SK-N-SH (cell line): ENCODE measurements at regions not wholly inside any gene's neighbourhood (a gene's known extent, or its start where the extent isn't known, plus 50 kb on each side); places are given as distances from the start of the nearest gene placed in this dataset.
"Not testable (repeated sequence)": the region's sequence is repeated elsewhere in the genome, so short reads cannot be mapped to it uniquely, and the experiment has no call there.

Experiments used
- CTCF ChIA-PET: fragments of 300-600, 350-600 bp; formaldehyde crosslinking; extraction: SDS; loops from one replicate; lab custom pipeline; 2021; lab: Yijun Ruan, JAX
- POLR2A ChIA-PET: fragments of 350-600 bp; sonication (Branson Sonifier 250); formaldehyde crosslinking; extraction: SDS; loops from one replicate; lab custom pipeline; 2020; ENCODE audit warnings: antibody characterized with exemption, inconsistent platforms; lab: Yijun Ruan, JAX
- DNase-seq: peaks from one replicate; pipeline ENCODE4 v3.0.0; 2012
- H2AFZ ChIP-seq: fragments of 200-600 bp; sonication (generic); 2 replicates; pipeline ENCODE4 v1.8.1; 2016; ENCODE audit warnings: antibody characterized with exemption, mild to moderate bottlenecking, low read depth
- H3F3A ChIP-seq: fragments of 200-600 bp; sonication (generic); replicated peaks from 2 replicates; pipeline ENCODE3; 2016; ENCODE audit warnings: antibody characterized with exemption, mild to moderate bottlenecking; ENCODE audit not compliant: insufficient read depth
- H3K27ac ChIP-seq, 2 experiments: fragments of 200-500 bp in 1 of 2; fragments of 200-600 bp in 1 of 2; sonication (Bioruptor generic) in 1 of 2; sonication (generic), shearing (Covaris generic) in 1 of 2; 2 replicates each; pipeline versions ENCODE4 v1.5.1 to v1.6.1; 2014 to 2016; ENCODE audit warnings: low read depth in 2 of 2, inconsistent platforms in 1 of 2, low read length in 1 of 2, mild to moderate bottlenecking in 1 of 2, mixed read lengths in 1 of 2
- H3K27me3 ChIP-seq: fragments of 200-600 bp; sonication (generic), shearing (Covaris generic); 2 replicates; pipeline ENCODE4 v1.6.1; 2016; ENCODE audit warnings: mixed run types; ENCODE audit not compliant: insufficient read depth
- H3K36me3 ChIP-seq, 2 experiments: fragments of 200-500 bp in 1 of 2; fragments of 200-600 bp in 1 of 2; sonication (Bioruptor generic) in 1 of 2; sonication (generic) in 1 of 2; replicated peaks in 1 of 2; 2 replicates each; pipeline versions ENCODE3 to v1.5.1; 2014 to 2016; ENCODE audit warnings: low read length in 1 of 2, mild to moderate bottlenecking in 1 of 2; ENCODE audit not compliant: insufficient read depth in 2 of 2, control insufficient read depth in 1 of 2
- H3K4me1 ChIP-seq, 2 experiments: fragments of 200-500 bp in 1 of 2; fragments of 200-600 bp in 1 of 2; sonication (Bioruptor generic) in 1 of 2; sonication (generic), shearing (Covaris generic) in 1 of 2; 2 replicates each; pipeline versions ENCODE4 v1.5.1 to v1.6.1; 2014 to 2016; ENCODE audit warnings: low read depth in 1 of 2, low read length in 1 of 2, mixed run types in 1 of 2; ENCODE audit not compliant: insufficient read depth in 2 of 2, control insufficient read depth in 1 of 2
- H3K4me2 ChIP-seq: fragments of 200-600 bp; sonication (generic), shearing (Covaris generic); 2 replicates; pipeline ENCODE4 v1.6.1; 2017; ENCODE audit warnings: mixed run types
- H3K4me3 ChIP-seq, 2 experiments: fragments of 200-500 bp in 1 of 2; fragments of 200-600 bp in 1 of 2; sonication (Bioruptor generic) in 1 of 2; sonication (generic), shearing (Covaris generic) in 1 of 2; 2 replicates each; pipeline versions ENCODE4 v1.5.1 to v1.8.1; 2014 to 2016; ENCODE audit warnings: low read depth in 2 of 2, inconsistent platforms in 1 of 2, low read length in 1 of 2, mild to moderate bottlenecking in 1 of 2, mixed read lengths in 1 of 2, moderate library complexity in 1 of 2
- H3K79me2 ChIP-seq: fragments of 200-600 bp; sonication (generic); 2 replicates; pipeline ENCODE4 v1.8.1; 2017; ENCODE audit warnings: mild to moderate bottlenecking; ENCODE audit not compliant: insufficient read depth
- H3K9ac ChIP-seq: fragments of 200-600 bp; sonication (generic); 2 replicates; pipeline ENCODE4 v1.6.1; 2017; ENCODE audit warnings: mixed run types
- H3K9me2 ChIP-seq: fragments of 200-600 bp; sonication (generic); 2 replicates; pipeline ENCODE4 v1.6.1; 2017; ENCODE audit warnings: mixed run types
- H3K9me3 ChIP-seq: fragments of 200-600 bp; sonication (generic); 2 replicates; pipeline ENCODE4 v1.6.1; 2017; ENCODE audit warnings: mixed run types, mild to moderate bottlenecking, moderate library complexity
- H4K20me1 ChIP-seq: fragments of 200-600 bp; sonication (generic); 2 replicates; pipeline ENCODE4 v1.6.1; 2017; ENCODE audit warnings: mild to moderate bottlenecking, mixed run types; ENCODE audit not compliant: insufficient read depth
- EP300 ChIP-seq, 2 experiments: IDR thresholded peaks; 2 replicates each; pipeline versions ENCODE4 v1.4.0 to v1.6.1; 2012; ENCODE audit warnings: borderline replicate concordance in 1 of 2, low read depth in 1 of 2, low read length in 1 of 2
- FOXM1 ChIP-seq: IDR thresholded peaks from 2 replicates; pipeline ENCODE4 v1.4.0; 2012; ENCODE audit warnings: low read depth, mild to moderate bottlenecking
- MEF2A ChIP-seq: IDR thresholded peaks from 2 replicates; pipeline ENCODE4 v1.4.0; 2012; ENCODE audit warnings: low read depth, borderline replicate concordance
- RFX5 ChIP-seq: IDR thresholded peaks from 2 replicates; pipeline ENCODE4 v1.6.1; 2012; ENCODE audit warnings: mild to moderate bottlenecking, improper control_type of control experiment, low read length
- TEAD4 ChIP-seq: IDR thresholded peaks from 2 replicates; pipeline ENCODE4 v1.4.0; 2012; ENCODE audit warnings: mild to moderate bottlenecking, borderline replicate concordance; ENCODE audit not compliant: insufficient read depth
- ZBTB33 ChIP-seq: IDR thresholded peaks from 2 replicates; pipeline ENCODE4 v1.4.0; 2012; ENCODE audit warnings: low read depth, borderline replicate concordance
- WGBS: methylation state at CpG from one replicate; pipeline ENCODE4 v1.1.6; 2017; ENCODE audit warnings: low lambda C conversion rate; 5-methylcytosine and 5-hydroxymethylcytosine counted together
- TF ChIP-seq, protein P1 (sequence below): fragments of 150-350 bp; IDR thresholded peaks from 2 replicates; pipeline ENCODE4 v1.6.1; 2016; ENCODE audit warnings: mild to moderate bottlenecking, low read depth, low read length
- TF ChIP-seq, protein P2 (sequence below): fragments of 150-350 bp; IDR thresholded peaks from 2 replicates; pipeline ENCODE4 v1.6.1; 2017; ENCODE audit warnings: antibody characterized with exemption, low read length, low read depth, borderline replicate concordance
- TF ChIP-seq, protein P3 (sequence below): IDR thresholded peaks from 2 replicates; pipeline ENCODE4 v1.4.0; 2012; ENCODE audit warnings: low read depth
- TF ChIP-seq, protein P4 (sequence below): IDR thresholded peaks from 2 replicates; pipeline ENCODE4 v1.6.1; 2012; ENCODE audit warnings: mild to moderate bottlenecking, low read depth, low read length, moderate library complexity

DNA sequence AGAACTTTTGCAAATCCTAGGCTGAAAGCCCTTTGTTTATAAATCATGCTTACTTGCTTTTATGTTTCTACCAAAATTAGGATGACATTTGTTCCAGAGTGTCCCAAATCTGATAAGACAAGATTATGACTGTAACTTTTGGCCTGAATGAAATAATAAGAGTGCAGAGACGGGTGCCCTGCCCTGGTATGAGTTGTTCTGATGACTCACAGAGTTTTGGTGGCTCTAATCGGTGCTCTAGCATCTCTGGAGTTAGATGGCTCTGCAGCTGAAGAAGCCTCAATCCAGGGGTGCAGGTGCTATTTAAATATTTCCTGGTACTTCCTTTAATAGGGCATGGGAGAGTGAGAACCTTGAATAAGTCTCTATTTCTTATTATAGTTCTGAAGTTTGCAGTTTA lies 102.2 kb upstream of the ELMO1 start (continued):
- no peak for TF ChIP-seq FOXM1
- TF ChIP-seq TEAD4: no peak
- TF ChIP-seq EP300 (IDR thresholded peaks at IDR 0.05; ENCODE audit: borderline replicate concordance in 1 of 2, low read depth in 1 of 2, low read length in 1 of 2): no peak
- TF ChIP-seq, protein P1, sequence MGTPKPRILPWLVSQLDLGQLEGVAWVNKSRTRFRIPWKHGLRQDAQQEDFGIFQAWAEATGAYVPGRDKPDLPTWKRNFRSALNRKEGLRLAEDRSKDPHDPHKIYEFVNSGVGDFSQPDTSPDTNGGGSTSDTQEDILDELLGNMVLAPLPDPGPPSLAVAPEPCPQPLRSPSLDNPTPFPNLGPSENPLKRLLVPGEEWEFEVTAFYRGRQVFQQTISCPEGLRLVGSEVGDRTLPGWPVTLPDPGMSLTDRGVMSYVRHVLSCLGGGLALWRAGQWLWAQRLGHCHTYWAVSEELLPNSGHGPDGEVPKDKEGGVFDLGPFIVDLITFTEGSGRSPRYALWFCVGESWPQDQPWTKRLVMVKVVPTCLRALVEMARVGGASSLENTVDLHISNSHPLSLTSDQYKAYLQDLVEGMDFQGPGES: no peak
- no peak for TF ChIP-seq ZBTB33
- TF ChIP-seq, all 33 proteins: peak for 0

DNA sequence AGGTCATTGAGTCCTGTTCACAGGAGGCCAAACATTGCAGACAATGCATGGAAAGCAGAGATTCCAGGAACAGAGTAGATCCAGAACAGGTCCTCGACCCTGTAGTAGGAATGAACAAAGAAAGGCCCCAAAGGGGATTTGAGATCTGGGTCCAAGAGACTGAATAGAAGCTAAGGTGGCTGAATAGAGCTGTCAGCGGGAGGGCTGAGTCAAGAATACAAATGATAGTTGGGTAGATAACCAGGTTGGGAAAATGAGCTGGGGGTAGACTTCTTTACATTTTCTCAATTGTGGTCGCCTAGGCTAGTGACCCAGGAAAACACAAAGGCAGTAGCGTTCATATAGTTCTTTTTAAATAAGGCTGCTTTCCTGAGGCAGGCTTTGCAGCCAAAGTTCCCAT lies 103.4 kb upstream of the ELMO1 start:
- H3K36me3 ChIP-seq: no peaks in the 10 kb centered on the region
- CTCF ChIA-PET: interaction anchor here (0.6 kb wide), 1 partner anchor 1252 kb away, joined by 3 read pairs; no protein-coding TSS in a partner anchor
- no peak overlapping the region for H2AFZ ChIP-seq
- TF ChIP-seq, protein P2, sequence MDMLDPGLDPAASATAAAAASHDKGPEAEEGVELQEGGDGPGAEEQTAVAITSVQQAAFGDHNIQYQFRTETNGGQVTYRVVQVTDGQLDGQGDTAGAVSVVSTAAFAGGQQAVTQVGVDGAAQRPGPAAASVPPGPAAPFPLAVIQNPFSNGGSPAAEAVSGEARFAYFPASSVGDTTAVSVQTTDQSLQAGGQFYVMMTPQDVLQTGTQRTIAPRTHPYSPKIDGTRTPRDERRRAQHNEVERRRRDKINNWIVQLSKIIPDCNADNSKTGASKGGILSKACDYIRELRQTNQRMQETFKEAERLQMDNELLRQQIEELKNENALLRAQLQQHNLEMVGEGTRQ: no peak
- TF ChIP-seq, protein P3, sequence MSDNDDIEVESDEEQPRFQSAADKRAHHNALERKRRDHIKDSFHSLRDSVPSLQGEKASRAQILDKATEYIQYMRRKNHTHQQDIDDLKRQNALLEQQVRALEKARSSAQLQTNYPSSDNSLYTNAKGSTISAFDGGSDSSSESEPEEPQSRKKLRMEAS: no peak
- TF ChIP-seq RFX5 (no peak), EP300 (IDR thresholded peaks at IDR 0.05; ENCODE audit: borderline replicate concordance in 1 of 2, low read depth in 1 of 2, low read length in 1 of 2) (no peak), MEF2A (no peak), ZBTB33 (no peak)
- TF ChIP-seq, protein P4, sequence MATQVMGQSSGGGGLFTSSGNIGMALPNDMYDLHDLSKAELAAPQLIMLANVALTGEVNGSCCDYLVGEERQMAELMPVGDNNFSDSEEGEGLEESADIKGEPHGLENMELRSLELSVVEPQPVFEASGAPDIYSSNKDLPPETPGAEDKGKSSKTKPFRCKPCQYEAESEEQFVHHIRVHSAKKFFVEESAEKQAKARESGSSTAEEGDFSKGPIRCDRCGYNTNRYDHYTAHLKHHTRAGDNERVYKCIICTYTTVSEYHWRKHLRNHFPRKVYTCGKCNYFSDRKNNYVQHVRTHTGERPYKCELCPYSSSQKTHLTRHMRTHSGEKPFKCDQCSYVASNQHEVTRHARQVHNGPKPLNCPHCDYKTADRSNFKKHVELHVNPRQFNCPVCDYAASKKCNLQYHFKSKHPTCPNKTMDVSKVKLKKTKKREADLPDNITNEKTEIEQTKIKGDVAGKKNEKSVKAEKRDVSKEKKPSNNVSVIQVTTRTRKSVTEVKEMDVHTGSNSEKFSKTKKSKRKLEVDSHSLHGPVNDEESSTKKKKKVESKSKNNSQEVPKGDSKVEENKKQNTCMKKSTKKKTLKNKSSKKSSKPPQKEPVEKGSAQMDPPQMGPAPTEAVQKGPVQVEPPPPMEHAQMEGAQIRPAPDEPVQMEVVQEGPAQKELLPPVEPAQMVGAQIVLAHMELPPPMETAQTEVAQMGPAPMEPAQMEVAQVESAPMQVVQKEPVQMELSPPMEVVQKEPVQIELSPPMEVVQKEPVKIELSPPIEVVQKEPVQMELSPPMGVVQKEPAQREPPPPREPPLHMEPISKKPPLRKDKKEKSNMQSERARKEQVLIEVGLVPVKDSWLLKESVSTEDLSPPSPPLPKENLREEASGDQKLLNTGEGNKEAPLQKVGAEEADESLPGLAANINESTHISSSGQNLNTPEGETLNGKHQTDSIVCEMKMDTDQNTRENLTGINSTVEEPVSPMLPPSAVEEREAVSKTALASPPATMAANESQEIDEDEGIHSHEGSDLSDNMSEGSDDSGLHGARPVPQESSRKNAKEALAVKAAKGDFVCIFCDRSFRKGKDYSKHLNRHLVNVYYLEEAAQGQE: no peak
- H3F3A ChIP-seq: no peaks in the 10 kb centered on the region
- no peaks in the 10 kb centered on the region for H3K27me3 ChIP-seq
- no peak overlapping the region for H3K27ac ChIP-seq
- H3K4me1 ChIP-seq: no peaks in the 10 kb centered on the region; a peak in 1 of 4 replicates
- H3K4me2 ChIP-seq: no peak overlapping the region
- no peaks in the 10 kb centered on the region for H3K79me2 ChIP-seq
- H3K9me3 ChIP-seq: no peaks in the 10 kb centered on the region; the same call in 1 of the 2 replicates
- DNase-seq: no peak
- H3K9me2 ChIP-seq: no peaks in the 10 kb centered on the region
- WGBS: 22% methylated on average over 4 of the region's 4 CpGs
- H4K20me1 ChIP-seq: no peaks in the 10 kb centered on the region
- POLR2A ChIA-PET: no interaction called here
- H3K4me3 ChIP-seq: no peak overlapping the region
- no peak overlapping the region for H3K9ac ChIP-seq

DNA sequence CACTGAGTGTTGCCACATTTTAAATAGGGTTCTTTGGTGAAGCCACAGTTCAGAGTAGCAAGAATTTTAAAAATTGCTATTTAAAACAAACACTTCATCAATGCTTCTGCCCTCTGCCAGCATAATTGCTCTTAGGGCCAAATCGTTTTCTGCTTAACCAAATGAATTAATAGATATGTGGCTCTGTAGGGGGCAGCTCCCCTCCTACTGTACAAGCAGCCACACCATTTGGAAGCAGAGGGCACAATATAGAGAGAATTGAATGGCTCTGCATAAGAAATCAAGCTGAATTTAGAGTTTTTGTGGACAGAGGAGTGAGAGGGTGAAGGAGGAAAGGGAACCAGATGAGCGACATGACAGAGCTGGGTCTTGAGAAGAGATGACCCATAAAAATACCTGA lies 103.8 kb upstream of the ELMO1 start:
- H3F3A ChIP-seq, H3K27ac ChIP-seq, H3K9me3 ChIP-seq, CTCF ChIA-PET, H4K20me1 ChIP-seq, H3K9ac ChIP-seq, H3K36me3 ChIP-seq, H3K4me3 ChIP-seq, H3K9me2 ChIP-seq, H3K4me2 ChIP-seq, H3K4me1 ChIP-seq, H3K27me3 ChIP-seq, DNase-seq, POLR2A ChIA-PET, H3K79me2 ChIP-seq, H2AFZ ChIP-seq: not testable (repeated sequence)
- WGBS: 3% methylated on average over 2 of the region's 2 CpGs
